Calu3 (cell line): ENCODE measurements at regions not wholly inside any gene's neighbourhood (a gene's known extent, or its start where the extent isn't known, plus 50 kb on each side); places are given as distances from the start of the nearest gene placed in this dataset.
A peak's percentile ranks its signal among the peaks of the same experiment; 100 is the strongest.

Experiments
- BruUV-seq: library from RNA; stranded (reverse); fragments of 400-500 nt; replicated peaks from 2 replicates; lab custom pipeline; 2021; lab: Mats Ljungman, UMichigan
- CTCF ChIA-PET: fragments of 300-600 bp; sonication (Branson Sonifier 250); formaldehyde crosslinking; loops from one replicate; lab custom pipeline; 2022; ENCODE audit warnings: antibody characterized with exemption; lab: Charles Lee
- DNase-seq: peaks from one replicate; pipeline ENCODE4 v3.0.0; 2022
- H3K27ac Mint-ChIP-seq: one replicate; pipeline ENCODE4 v1.8.0; 2022; ENCODE audit warnings: mixed read lengths; ENCODE audit not compliant: unreplicated experiment
- H3K27me3 Mint-ChIP-seq: one replicate; pipeline ENCODE4 v1.8.0; 2022; ENCODE audit warnings: mixed read lengths; ENCODE audit not compliant: unreplicated experiment
- H3K36me3 Mint-ChIP-seq: one replicate; pipeline ENCODE4 v1.8.0; 2022; ENCODE audit warnings: mild to moderate bottlenecking, moderate library complexity, mixed read lengths; ENCODE audit not compliant: insufficient read depth, unreplicated experiment
- H3K4me1 Mint-ChIP-seq: one replicate; pipeline ENCODE4 v1.8.0; 2022; ENCODE audit warnings: mild to moderate bottlenecking, low read depth, mixed read lengths; ENCODE audit not compliant: unreplicated experiment
- H3K4me3 Mint-ChIP-seq: one replicate; pipeline ENCODE4 v1.8.0; 2022; ENCODE audit warnings: mild to moderate bottlenecking, low read depth, moderate library complexity, mixed read lengths; ENCODE audit not compliant: unreplicated experiment
- H3K9me3 Mint-ChIP-seq: one replicate; pipeline ENCODE4 v1.8.0; 2022; ENCODE audit warnings: low read depth, mixed read lengths; ENCODE audit not compliant: unreplicated experiment
- CTCF ChIP-seq: fragments of 200-600 bp; IDR thresholded peaks from one replicate; pipeline ENCODE4 v1.8.0; 2022; ENCODE audit warnings: antibody characterized with exemption; ENCODE audit not compliant: unreplicated experiment
- intact Hi-C: fragments of 100-400 bp; cut with micrococcal nuclease; formaldehyde crosslinking; loops from one replicate; pipeline ENCODE4 v1.10.0; 2022; ENCODE audit not compliant: unreplicated experiment

- H3K27ac Mint-ChIP-seq: no peak overlapping the region
- TF ChIP-seq CTCF: no peak
- peaks cover 25% of the 10 kb centered on the region for H3K4me1 Mint-ChIP-seq
- CTCF ChIA-PET: no interaction called here
- no peak for DNase-seq
- no peaks in the 10 kb centered on the region for H3K36me3 Mint-ChIP-seq
- H3K9me3 Mint-ChIP-seq: no peaks in the 10 kb centered on the region
- intact Hi-C loops: no loop called here
- BruUV-seq: no TSS peak
- no peak overlapping the region for H3K4me3 Mint-ChIP-seq
- no peaks in the 10 kb centered on the region for H3K27me3 Mint-ChIP-seq
Observed at GRCh38 chr10:3366735-3367405, 194.3 kb upstream of the PITRM1 start.

- TF ChIP-seq CTCF: no peak
- Mint-ChIP-seq H3K36me3 (no peaks in the 10 kb centered on the region), H3K27ac (no peak overlapping the region), H3K27me3 (no peaks in the 10 kb centered on the region), H3K4me3 (peak overlapping the region; percentile 52), H3K9me3 (peaks cover 3% of the 10 kb centered on the region), H3K4me1 (peaks cover 25% of the 10 kb centered on the region)
- intact Hi-C loops: no loop called here
- no peak for DNase-seq
- BruUV-seq: no TSS peak
- CTCF ChIA-PET: no interaction called here
Observed at GRCh38 chr10:3366043-3366442, 193.5 kb upstream of the PITRM1 start.

- intact Hi-C loops: loop anchor here (1.0 kb wide), 1 partner anchor 44 kb away; no protein-coding TSS in a partner anchor
- Mint-ChIP-seq H3K36me3 (no peaks in the 10 kb centered on the region), H3K4me1 (peaks cover 25% of the 10 kb centered on the region), H3K9me3 (peaks cover 4% of the 10 kb centered on the region), H3K27me3 (no peaks in the 10 kb centered on the region), H3K4me3 (peak overlapping the region; percentile 52), H3K27ac (peak overlapping the region; percentile 19)
- peak; percentile 28 for DNase-seq
- CTCF ChIA-PET: interaction anchor here (1.3 kb wide), 1 partner anchor 32 kb away, joined by 4 read pairs; no protein-coding TSS in a partner anchor
- TF ChIP-seq CTCF: no peak
- no TSS peak for BruUV-seq
Observed at GRCh38 chr10:3365630-3366029, 193.0 kb upstream of the PITRM1 start.

GRCh38 chr10:3364768-3365480 is 192.3 kb upstream of the PITRM1 start:
- no TSS peak for BruUV-seq
- DNase-seq: peak; percentile 12
- no peaks in the 10 kb centered on the region for H3K27me3 Mint-ChIP-seq
- H3K9me3 Mint-ChIP-seq: peaks cover 4% of the 10 kb centered on the region
- CTCF ChIA-PET: interaction anchor here (1.3 kb wide), 1 partner anchor 32 kb away, joined by 4 read pairs; no protein-coding TSS in a partner anchor
- no peak for TF ChIP-seq CTCF
- intact Hi-C loops: loop anchor here (1.0 kb wide), 1 partner anchor 44 kb away; no protein-coding TSS in a partner anchor
- peak overlapping the region; percentile 52 for H3K4me3 Mint-ChIP-seq
- no peaks in the 10 kb centered on the region for H3K36me3 Mint-ChIP-seq
- H3K27ac Mint-ChIP-seq: peak overlapping the region; percentile 19
- H3K4me1 Mint-ChIP-seq: peaks cover 25% of the 10 kb centered on the region
